OCI-LY7 (cell line): ENCODE measurements at regions not wholly inside any gene's neighbourhood (a gene's known extent, or its start where the extent isn't known, plus 50 kb on each side); places are given as distances from the start of the nearest gene placed in this dataset.

Source experiments
- CTCF ChIP-seq: fragments of 200-600 bp; sonication (generic); conservative IDR thresholded peaks from 2 replicates; pipeline ENCODE4 v1.5.1; 2014; ENCODE audit warnings: mild to moderate bottlenecking, antibody characterized with exemption, low read length, moderate library complexity, mixed read lengths
- EZH2phosphoT487 ChIP-seq: fragments of 200-600 bp; sonication (generic); IDR thresholded peaks from 2 replicates; pipeline ENCODE4 v1.6.1; 2018; ENCODE audit warnings: low read depth, borderline replicate concordance, mild to moderate bottlenecking, mixed run types, antibody characterized with exemption, low read length, moderate library complexity, mixed read lengths

GRCh38 chr11:29135504-29135903 lies 881.3 kb downstream of the KCNA4 start:
- no peak for TF ChIP-seq CTCF
- no peak for TF ChIP-seq EZH2phosphoT487
